ENCODE measurements at regions not wholly inside any gene's neighbourhood (a gene's known extent, or its start where the extent isn't known, plus 50 kb on each side); places are given as distances from the start of the nearest gene placed in this dataset.

- no peak for DNase-seq (ENCODE audit: low read depth)
- no peak overlapping the region for H3K4me3 ChIP-seq (ENCODE audit: low read depth, low read length)
- TF ChIP-seq, protein P1, sequence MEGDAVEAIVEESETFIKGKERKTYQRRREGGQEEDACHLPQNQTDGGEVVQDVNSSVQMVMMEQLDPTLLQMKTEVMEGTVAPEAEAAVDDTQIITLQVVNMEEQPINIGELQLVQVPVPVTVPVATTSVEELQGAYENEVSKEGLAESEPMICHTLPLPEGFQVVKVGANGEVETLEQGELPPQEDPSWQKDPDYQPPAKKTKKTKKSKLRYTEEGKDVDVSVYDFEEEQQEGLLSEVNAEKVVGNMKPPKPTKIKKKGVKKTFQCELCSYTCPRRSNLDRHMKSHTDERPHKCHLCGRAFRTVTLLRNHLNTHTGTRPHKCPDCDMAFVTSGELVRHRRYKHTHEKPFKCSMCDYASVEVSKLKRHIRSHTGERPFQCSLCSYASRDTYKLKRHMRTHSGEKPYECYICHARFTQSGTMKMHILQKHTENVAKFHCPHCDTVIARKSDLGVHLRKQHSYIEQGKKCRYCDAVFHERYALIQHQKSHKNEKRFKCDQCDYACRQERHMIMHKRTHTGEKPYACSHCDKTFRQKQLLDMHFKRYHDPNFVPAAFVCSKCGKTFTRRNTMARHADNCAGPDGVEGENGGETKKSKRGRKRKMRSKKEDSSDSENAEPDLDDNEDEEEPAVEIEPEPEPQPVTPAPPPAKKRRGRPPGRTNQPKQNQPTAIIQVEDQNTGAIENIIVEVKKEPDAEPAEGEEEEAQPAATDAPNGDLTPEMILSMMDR (IDR thresholded peaks at IDR 0.05; ENCODE audit: control insufficient read depth, extremely low read depth, insufficient read depth), result no peak
Measured at GRCh38 chr5:125106271-125106670, 359.8 kb upstream of the ZNF608 start.

DNA sequence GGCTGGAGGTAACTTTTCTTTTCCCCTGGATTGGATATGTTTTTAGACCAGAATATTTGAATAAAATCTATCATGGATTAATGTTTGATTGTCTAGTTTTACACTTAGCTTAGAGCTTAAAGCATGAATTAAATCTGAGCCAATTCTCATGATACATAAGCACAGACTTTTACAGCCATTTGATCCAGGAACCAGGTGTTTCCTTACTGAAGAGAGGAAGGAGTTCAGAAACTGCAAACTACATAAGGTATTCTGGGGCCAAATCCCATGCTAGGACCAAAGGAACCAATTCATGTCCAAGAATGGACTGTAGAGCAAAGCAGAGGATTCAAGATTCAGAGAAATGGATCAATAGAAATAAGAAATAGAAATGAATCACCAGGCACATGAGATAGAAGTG is 360.4 kb upstream of the ZNF608 start:
- TF ChIP-seq, protein P1 (IDR thresholded peaks at IDR 0.05; ENCODE audit: control insufficient read depth, extremely low read depth, insufficient read depth), result no peak
- H3K4me3 ChIP-seq (ENCODE audit: low read depth, low read length), result no peak overlapping the region

GRCh38 chr5:125109293-125109692 is 362.9 kb upstream of the ZNF608 start:
- H3K4me3 ChIP-seq (ENCODE audit: low read depth, low read length), result no peak overlapping the region
- DNase-seq (ENCODE audit: low read depth), result no peak
- TF ChIP-seq, protein P1 (IDR thresholded peaks at IDR 0.05; ENCODE audit: control insufficient read depth, extremely low read depth, insufficient read depth), result no peak

More for the DNA sequence above, 360.4 kb upstream of the ZNF608 start:
- no peak for DNase-seq (ENCODE audit: low read depth)

GRCh38 chr5:125109816-125110215 is 363.4 kb upstream of the ZNF608 start:
- no peak overlapping the region for H3K4me3 ChIP-seq (ENCODE audit: low read depth, low read length)
- TF ChIP-seq, protein P1 (IDR thresholded peaks at IDR 0.05; ENCODE audit: control insufficient read depth, extremely low read depth, insufficient read depth), result no peak
- no peak for DNase-seq (ENCODE audit: low read depth)

GRCh38 chr5:125112196-125112595 is 365.8 kb upstream of the ZNF608 start:
- DNase-seq (ENCODE audit: low read depth), result no peak
- TF ChIP-seq, protein P1 (IDR thresholded peaks at IDR 0.05; ENCODE audit: control insufficient read depth, extremely low read depth, insufficient read depth), result no peak
- H3K4me3 ChIP-seq (ENCODE audit: low read depth, low read length), result no peak overlapping the region

GRCh38 chr5:125113328-125113727 is 366.9 kb upstream of the ZNF608 start:
- no peak for DNase-seq (ENCODE audit: low read depth)
- TF ChIP-seq, protein P1 (IDR thresholded peaks at IDR 0.05; ENCODE audit: control insufficient read depth, extremely low read depth, insufficient read depth), result no peak
- no peak overlapping the region for H3K4me3 ChIP-seq (ENCODE audit: low read depth, low read length)

DNA sequence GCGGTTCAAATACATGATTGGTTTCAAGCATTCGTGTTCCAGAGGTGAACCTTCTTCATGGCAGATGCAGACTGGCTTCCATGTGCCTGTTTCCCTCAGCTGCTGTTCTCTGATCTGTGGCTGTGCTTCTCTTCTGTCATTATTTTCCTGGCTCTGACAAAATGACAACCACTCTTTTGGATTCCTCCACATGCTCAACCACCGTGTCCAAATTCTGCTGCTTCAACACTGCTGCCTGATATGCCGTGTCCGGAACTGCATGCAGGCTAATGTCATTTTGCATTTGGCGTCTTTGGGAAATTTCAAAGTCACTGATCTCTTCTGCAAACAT is 368.7 kb upstream of the ZNF608 start:
- no peak overlapping the region for H3K4me3 ChIP-seq (ENCODE audit: low read depth, low read length)
- DNase-seq (ENCODE audit: low read depth), result no peak
- TF ChIP-seq, protein P1 (IDR thresholded peaks at IDR 0.05; ENCODE audit: control insufficient read depth, extremely low read depth, insufficient read depth), result no peak

Data from LNCaP clone FGC (cell line).